GM12865 (cell line): ENCODE measurements at regions not wholly inside any gene's neighbourhood (a gene's known extent, or its start where the extent isn't known, plus 50 kb on each side); places are given as distances from the start of the nearest gene placed in this dataset.
"Not testable (repeated sequence)": the region's sequence is repeated elsewhere in the genome, so short reads cannot be mapped to it uniquely, and the experiment has no call there.

Source experiments
- DNase-seq: peaks from one replicate; pipeline ENCODE4 v3.0.0; 2010; ENCODE audit warnings: low read depth
- H3K4me3 ChIP-seq: 2 replicates; pipeline ENCODE4 v1.5.1; 2011; ENCODE audit warnings: mild to moderate bottlenecking, low read depth, low read length, control low read depth
- TF ChIP-seq, protein P1 (sequence below): IDR thresholded peaks from 2 replicates; pipeline ENCODE4 v1.5.1; 2011; ENCODE audit warnings: low read length, control low read depth, low read depth, inconsistent platforms; ENCODE audit not compliant: insufficient read depth; ENCODE audit errors: missing control alignments

DNA sequence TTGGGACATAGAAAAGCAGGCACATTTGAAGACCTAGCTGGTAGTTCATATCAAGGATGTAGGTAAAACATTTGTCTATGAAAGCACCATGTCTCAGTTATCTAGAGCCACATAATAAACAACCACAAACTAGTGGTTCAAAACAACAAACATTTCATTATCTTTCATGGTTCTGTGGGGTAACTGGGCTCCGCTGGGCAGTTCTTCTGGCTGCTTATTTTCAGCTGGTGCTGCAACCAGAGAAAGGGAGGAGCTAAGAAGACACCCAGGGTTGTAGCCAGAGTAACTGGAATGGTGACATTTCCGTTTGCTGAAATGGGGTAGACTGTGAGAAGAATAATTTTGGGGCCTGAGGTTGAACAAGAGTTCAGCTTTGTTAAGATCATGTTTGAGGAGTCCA, 145.7 kb upstream of the SULF2 start:
- TF ChIP-seq, protein P1, sequence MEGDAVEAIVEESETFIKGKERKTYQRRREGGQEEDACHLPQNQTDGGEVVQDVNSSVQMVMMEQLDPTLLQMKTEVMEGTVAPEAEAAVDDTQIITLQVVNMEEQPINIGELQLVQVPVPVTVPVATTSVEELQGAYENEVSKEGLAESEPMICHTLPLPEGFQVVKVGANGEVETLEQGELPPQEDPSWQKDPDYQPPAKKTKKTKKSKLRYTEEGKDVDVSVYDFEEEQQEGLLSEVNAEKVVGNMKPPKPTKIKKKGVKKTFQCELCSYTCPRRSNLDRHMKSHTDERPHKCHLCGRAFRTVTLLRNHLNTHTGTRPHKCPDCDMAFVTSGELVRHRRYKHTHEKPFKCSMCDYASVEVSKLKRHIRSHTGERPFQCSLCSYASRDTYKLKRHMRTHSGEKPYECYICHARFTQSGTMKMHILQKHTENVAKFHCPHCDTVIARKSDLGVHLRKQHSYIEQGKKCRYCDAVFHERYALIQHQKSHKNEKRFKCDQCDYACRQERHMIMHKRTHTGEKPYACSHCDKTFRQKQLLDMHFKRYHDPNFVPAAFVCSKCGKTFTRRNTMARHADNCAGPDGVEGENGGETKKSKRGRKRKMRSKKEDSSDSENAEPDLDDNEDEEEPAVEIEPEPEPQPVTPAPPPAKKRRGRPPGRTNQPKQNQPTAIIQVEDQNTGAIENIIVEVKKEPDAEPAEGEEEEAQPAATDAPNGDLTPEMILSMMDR, result no peak
- no peak overlapping the region for H3K4me3 ChIP-seq
- no peak for DNase-seq

DNA sequence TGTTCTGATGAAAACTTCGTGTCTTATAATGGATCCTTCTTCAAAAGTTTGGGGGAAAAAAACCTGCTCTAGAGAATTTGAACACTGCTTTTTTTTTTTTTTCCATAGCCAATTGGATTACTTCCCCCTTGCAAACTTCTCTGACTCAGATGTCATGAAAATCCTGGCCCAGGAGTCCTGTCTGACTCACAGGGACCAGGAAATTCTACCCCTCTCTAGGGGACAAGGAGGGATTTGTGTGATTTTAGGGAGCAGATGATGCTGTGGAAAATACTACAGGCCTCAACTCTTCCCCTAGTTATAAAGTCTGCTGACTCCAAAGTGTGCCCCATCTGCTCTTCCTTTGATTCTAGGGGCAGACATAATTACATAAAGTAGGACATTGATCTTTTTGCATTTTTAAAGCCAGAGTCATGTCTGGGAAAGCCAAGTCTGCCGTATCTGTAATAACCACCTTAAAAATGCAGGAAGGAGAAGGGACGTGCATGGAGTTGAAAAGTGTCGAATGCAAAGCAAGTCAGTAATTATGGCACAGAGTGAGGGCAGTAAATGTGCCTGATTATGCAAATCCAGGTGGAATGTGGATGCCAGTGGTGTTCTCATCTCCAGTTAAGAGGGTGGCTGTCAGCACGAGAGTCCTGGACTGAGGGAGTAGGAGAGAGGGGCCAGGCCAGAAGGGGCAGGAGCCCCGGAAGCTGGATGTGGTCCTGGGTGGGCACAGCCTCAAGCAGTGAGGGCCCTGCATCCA, 144.3 kb upstream of the SULF2 start:
- no peak for DNase-seq
- TF ChIP-seq, protein P1, result no peak

DNA sequence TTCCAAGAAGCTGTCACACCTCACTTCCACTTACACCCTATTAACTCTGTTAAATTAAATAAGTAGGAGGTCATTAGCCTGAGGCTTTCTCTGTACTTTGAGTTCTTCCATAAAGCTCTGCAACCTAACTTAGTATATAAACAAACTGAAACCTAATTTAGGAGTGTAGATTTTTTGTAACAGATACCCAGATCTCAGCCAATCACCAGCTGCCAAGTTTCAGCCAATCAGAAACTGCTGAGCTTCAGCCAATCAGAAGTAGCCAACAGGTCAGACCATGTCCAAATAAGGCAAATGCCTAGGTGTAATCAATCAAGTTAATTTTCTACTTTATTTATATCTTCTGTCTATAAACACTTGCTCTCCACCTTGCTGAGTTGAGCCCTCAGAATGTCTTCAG, 142.7 kb upstream of the SULF2 start:
- no peak for DNase-seq
- TF ChIP-seq, protein P1, result no peak
- H3K4me3 ChIP-seq, result no peak overlapping the region

More for the DNA sequence above, 144.3 kb upstream of the SULF2 start:
- H3K4me3 ChIP-seq, result no peak overlapping the region

DNA sequence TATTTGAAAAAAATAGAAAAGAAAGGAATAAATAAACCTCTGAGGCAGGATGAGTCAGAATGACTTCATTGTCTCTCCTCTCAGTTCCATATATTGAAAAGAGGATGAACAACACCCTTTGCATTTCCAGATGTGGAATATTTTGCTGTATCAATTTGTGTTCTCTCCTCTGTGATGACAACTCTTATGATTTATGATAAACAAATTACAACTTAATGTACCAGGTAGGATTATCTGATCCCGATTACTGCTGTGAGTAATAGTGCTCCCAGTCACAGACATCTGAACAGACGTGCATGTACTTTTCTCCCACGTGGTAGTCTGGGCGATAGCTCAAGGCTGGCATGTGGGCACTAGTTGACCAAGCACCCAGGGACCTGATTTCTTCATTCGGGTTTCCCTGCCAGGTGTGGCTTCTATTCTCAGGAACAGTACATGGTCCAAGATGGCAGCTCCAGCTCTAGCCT, 142.1 kb upstream of the SULF2 start:
- TF ChIP-seq, protein P1, result no peak
- H3K4me3 ChIP-seq, result no peak overlapping the region
- DNase-seq, result no peak

DNA sequence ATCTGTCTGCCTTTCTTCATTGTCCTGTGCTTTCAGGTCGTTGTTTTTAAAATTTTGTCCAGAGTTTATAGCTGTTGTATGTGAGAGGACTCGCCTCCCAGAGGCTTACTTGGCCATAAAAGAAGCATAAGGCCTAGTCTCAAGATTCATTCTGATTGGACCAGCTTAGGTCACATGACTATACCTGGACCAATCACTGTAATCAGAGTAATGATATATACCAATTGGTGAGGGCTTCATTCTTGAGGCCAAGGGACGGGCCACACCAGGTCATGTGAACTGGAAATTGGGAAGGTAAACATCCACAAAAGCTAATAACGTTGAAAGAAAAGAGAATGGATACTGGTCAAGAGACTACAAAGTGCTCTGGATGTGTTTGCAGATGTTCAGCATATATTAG, 141.4 kb upstream of the SULF2 start:
- TF ChIP-seq, protein P1, result no peak
- no peak for DNase-seq

DNA sequence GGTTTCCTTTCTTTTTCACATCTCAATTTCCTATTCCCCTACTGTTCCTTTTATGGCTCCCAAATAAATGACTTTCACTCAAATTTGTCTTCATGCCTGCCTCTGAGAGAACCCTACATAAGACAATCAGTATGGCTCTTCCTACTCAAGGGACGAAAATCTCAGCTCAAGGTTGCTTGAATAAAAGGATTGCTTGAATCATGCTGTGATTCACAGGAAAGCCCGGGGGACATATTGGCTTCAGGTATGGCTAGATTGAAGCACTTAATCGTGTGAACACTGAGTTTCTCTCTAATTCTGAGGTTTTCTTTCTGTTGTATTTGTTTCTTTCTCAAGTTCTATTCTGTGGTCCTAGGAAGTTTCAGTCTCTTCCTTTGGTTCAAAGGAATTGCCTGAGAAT, 140.3 kb upstream of the SULF2 start:
- H3K4me3 ChIP-seq, result no peak overlapping the region
- TF ChIP-seq, protein P1, result no peak
- no peak for DNase-seq

More for the DNA sequence above, 141.4 kb upstream of the SULF2 start:
- no peak overlapping the region for H3K4me3 ChIP-seq

DNA sequence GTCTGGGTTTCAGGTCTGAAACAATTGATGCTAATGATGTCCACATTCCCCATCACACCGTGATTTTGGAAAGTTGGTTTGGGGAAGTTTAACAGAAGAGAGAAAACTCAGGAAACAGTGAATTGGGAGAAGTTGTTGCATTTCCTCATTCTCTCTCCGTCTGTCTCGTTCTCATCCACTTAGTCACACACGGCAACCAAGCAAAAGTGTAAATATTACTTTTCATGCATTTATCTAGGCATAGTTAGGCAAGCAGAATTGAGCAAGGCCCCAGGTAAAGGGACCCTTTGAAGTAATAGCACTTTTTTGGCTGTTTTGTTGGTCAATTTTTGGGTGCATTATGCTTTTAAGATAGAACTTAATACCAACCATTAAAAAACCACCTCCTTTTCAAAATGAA, 137.0 kb upstream of the SULF2 start:
- TF ChIP-seq, protein P1, result no peak
- H3K4me3 ChIP-seq, result no peak overlapping the region
- DNase-seq, result no peak

DNA sequence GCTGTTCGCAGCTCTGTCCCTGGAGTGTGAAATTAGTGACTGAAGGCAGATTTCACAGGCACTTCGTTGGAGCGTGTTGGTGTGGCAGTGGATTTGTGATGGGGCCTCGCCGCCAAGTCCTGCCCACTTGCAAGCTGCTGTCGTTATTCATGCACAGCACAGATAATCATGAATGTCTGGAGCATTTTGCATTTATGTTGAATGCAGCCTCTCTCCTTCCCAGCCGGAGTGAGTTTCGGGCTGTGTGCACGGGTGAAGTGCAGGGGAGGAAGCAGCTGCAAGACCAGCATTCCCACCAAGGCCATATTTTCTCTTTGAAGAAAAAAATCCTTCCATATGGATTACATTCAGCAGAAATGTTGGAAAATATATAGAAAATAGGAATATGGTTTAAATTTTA, 136.5 kb upstream of the SULF2 start:
- not testable (repeated sequence) for DNase-seq, H3K4me3 ChIP-seq
